ENCODE measurements at regions not wholly inside any gene's neighbourhood (a gene's known extent, or its start where the extent isn't known, plus 50 kb on each side); places are given as distances from the start of the nearest gene placed in this dataset.

DNA sequence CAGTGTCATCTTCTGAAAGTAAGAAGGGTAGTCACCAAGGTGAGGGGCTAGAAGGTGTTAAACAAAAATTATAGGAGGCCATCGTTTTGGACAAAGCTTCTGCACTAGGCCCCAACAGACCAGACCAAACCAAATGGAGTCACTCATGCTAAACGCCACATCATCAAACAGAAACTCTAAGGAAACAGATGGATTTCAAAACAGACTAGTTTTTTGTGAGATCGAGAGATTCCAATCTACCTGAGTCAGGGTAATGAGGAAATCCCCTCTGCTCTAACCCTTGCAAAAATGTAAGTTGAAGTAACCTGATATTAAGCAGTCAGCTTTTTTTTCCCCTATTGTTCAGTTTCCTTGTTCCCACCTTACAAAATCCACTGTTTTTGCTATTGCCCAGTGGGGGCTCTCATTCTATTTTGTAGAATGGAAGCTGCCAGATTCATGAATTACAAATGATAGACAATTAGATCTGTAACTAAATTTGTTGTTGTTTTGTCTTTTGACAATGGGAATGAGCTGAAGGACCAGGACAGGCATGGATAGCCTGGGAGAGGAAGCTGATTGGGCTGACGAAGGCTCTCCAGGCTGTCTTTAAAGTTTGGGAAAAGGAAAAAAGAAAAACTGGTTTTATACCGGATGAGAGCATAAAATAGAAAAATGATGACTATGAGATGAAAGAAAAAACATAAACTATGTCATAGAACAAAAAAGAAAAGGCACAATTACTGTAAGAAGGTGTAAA is 94.7 kb upstream of the ADAMTSL1 start:
- no peak overlapping the region for H3K4ac ChIP-seq (ENCODE audit: low read depth, low read length)
- no peak overlapping the region for H2BK15ac ChIP-seq (ENCODE audit: low read depth, low read length)
- no peak overlapping the region for H3K56ac ChIP-seq (ENCODE audit: insufficient read length, low read depth, low read length)
- H3K27me3 Mint-ChIP-seq (ENCODE audit: low read depth): no peaks in the 10 kb centered on the region
- no peak overlapping the region for H4K91ac ChIP-seq (ENCODE audit: insufficient read length, low read depth, low read length)
- no peak for DNase-seq
- no peaks in the 10 kb centered on the region for H3K9me3 ChIP-seq (ENCODE audit: control insufficient read depth, low read depth, low read length)
- no peak overlapping the region for H3K9ac ChIP-seq (ENCODE audit: extremely low read depth, insufficient read length, low read length)
- peak overlapping the region; percentile 10 to 88 (median 73); a peak in 5 of 7 replicates for H3K27ac Mint-ChIP-seq
- no peak overlapping the region for H2AK5ac ChIP-seq (ENCODE audit: insufficient read length, low read length)
- H3K36me3 Mint-ChIP-seq (ENCODE audit: insufficient read depth in 1 of 3, low read depth in 3 of 3): no peaks in the 10 kb centered on the region; a peak in 1 of 7 replicates
- no peak overlapping the region for H3K4me2 ChIP-seq (ENCODE audit: insufficient read depth, insufficient read length, low read length)
- H2BK12ac ChIP-seq (ENCODE audit: insufficient read length, low read depth, low read length): no peak overlapping the region
- H3K4me1 ChIP-seq (ENCODE audit: insufficient read depth, low read length): no peaks in the 10 kb centered on the region
- no CpG with 5 or more reads among the region's 5 CpGs for WGBS (ENCODE audit: extremely low coverage, insufficient read length, low lambda C conversion rate)
- no peak overlapping the region for H4K8ac ChIP-seq (replicated peaks; ENCODE audit: insufficient read length, low read depth, low read length)
- H3K4me3 Mint-ChIP-seq: no peak overlapping the region
- H3K9me3 Mint-ChIP-seq: no peaks in the 10 kb centered on the region
- H3K4me1 Mint-ChIP-seq: peaks cover 18 to 23% of the 10 kb centered on the region in 2 experiments
- no peak overlapping the region for H2BK20ac ChIP-seq (ENCODE audit: low read depth, low read length, poor library complexity, severe bottlenecking)
- H3K14ac ChIP-seq (ENCODE audit: insufficient read depth, low read length): no peak overlapping the region
- H3K18ac ChIP-seq (ENCODE audit: insufficient read length, low read depth, low read length): no peak overlapping the region
- H3K23ac ChIP-seq (ENCODE audit: insufficient read length, low read depth, low read length): no peak overlapping the region
- TF ChIP-seq, protein P1, sequence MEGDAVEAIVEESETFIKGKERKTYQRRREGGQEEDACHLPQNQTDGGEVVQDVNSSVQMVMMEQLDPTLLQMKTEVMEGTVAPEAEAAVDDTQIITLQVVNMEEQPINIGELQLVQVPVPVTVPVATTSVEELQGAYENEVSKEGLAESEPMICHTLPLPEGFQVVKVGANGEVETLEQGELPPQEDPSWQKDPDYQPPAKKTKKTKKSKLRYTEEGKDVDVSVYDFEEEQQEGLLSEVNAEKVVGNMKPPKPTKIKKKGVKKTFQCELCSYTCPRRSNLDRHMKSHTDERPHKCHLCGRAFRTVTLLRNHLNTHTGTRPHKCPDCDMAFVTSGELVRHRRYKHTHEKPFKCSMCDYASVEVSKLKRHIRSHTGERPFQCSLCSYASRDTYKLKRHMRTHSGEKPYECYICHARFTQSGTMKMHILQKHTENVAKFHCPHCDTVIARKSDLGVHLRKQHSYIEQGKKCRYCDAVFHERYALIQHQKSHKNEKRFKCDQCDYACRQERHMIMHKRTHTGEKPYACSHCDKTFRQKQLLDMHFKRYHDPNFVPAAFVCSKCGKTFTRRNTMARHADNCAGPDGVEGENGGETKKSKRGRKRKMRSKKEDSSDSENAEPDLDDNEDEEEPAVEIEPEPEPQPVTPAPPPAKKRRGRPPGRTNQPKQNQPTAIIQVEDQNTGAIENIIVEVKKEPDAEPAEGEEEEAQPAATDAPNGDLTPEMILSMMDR (conservative IDR thresholded peaks at IDR 0.05): no peak
- H4K20me1 ChIP-seq (ENCODE audit: control insufficient read depth, insufficient read depth, insufficient read length): no peaks in the 10 kb centered on the region
- no peaks in the 10 kb centered on the region for H3K23me2 ChIP-seq (ENCODE audit: insufficient read length, low read depth, low read length, poor library complexity, severe bottlenecking)
- H3T11ph ChIP-seq (ENCODE audit: low read length): no peak overlapping the region
- no peak overlapping the region for H2BK120ac ChIP-seq (ENCODE audit: low read depth, low read length, poor library complexity, severe bottlenecking)
- H3K27ac ChIP-seq (ENCODE audit: insufficient read length, low read depth, low read length): no peak overlapping the region
- H3K79me2 ChIP-seq (ENCODE audit: insufficient read depth, low read length): no peaks in the 10 kb centered on the region
- H3K27me3 ChIP-seq (ENCODE audit: insufficient read depth, low read length): no peaks in the 10 kb centered on the region
- H3K79me1 ChIP-seq (ENCODE audit: insufficient read depth, low read depth, low read length, poor library complexity, severe bottlenecking): no peaks in the 10 kb centered on the region
- H2BK5ac ChIP-seq (ENCODE audit: insufficient read length, low read length): no peak overlapping the region
- no peak overlapping the region for H2AFZ ChIP-seq (ENCODE audit: low read length)
- no peak overlapping the region for H4K5ac ChIP-seq (ENCODE audit: insufficient read length, low read depth, low read length)
